ENCODE measurements at regions not wholly inside any gene's neighbourhood (a gene's known extent, or its start where the extent isn't known, plus 50 kb on each side); places are given as distances from the start of the nearest gene placed in this dataset.

- Histone ChIP-seq H3K36me3 (ENCODE audit: control insufficient read depth, insufficient read depth, low read length) (no peaks in the 10 kb centered on the region), H2BK20ac (ENCODE audit: low read depth, low read length) (no peak overlapping the region), H2BK5ac (ENCODE audit: low read depth, low read length, poor library complexity, severe bottlenecking) (no peak overlapping the region), H3K9ac (ENCODE audit: low read depth, low read length) (no peak overlapping the region), H3K4me2 (ENCODE audit: low read depth, low read length) (no peak overlapping the region), H2BK15ac (ENCODE audit: low read depth, low read length) (no peak overlapping the region), H2AK9ac (replicated peaks; ENCODE audit: low read depth, low read length, poor library complexity) (no peak overlapping the region), H3K23ac (ENCODE audit: low read depth, low read length) (no peak overlapping the region), H3K4ac (ENCODE audit: low read depth, low read length) (no peak overlapping the region; the same call in 1 of the 2 replicates), H2AK5ac (ENCODE audit: low read depth, low read length) (0 out of 2 replicates have a peak overlapping the region, but pooled peaks have one; percentile 26), H3K18ac (ENCODE audit: low read depth, low read length) (no peak overlapping the region), H3K56ac (ENCODE audit: extremely low read depth, insufficient read depth, low read length) (no peak overlapping the region), H3K4me3 (ENCODE audit: insufficient read depth, low read depth, low read length) (no peak overlapping the region), H4K20me1 (ENCODE audit: insufficient read depth, low read length) (no peaks in the 10 kb centered on the region), H2AFZ (replicated peaks; ENCODE audit: low read length, poor library complexity) (peak overlapping the region; percentile 10), H4K8ac (ENCODE audit: low read depth in 2 of 2, low read length in 2 of 2) (no peak overlapping the region), H3K27ac (ENCODE audit: insufficient read depth, low read length) (no peak overlapping the region), H3K14ac (replicated peaks; ENCODE audit: low read depth, low read length) (no peak overlapping the region), H3K4me1 (ENCODE audit: control insufficient read depth, insufficient read depth, low read length) (peaks cover 8% of the 10 kb centered on the region), H4K91ac (ENCODE audit: insufficient read depth, low read depth, low read length) (no peak overlapping the region), H2BK120ac (ENCODE audit: low read depth, low read length) (no peak overlapping the region; the same call in 1 of the 2 replicates), H3K9me3 (ENCODE audit: control insufficient read depth, insufficient read depth, low read length) (no peaks in the 10 kb centered on the region), H3K9me1 (ENCODE audit: insufficient read depth, low read length) (peaks cover 7% of the 10 kb centered on the region; the same call in 1 of the 2 replicates), H3K79me1 (ENCODE audit: low read depth in 1 of 2, low read length in 2 of 2) (no peaks in the 10 kb centered on the region), H4K5ac (ENCODE audit: low read depth, low read length) (no peak overlapping the region), H3K27me3 (ENCODE audit: control insufficient read depth, insufficient read depth, low read length) (no peaks in the 10 kb centered on the region)
- in situ Hi-C loops (cut with MboI; ENCODE audit: low sequenced_read_pairs) = no loop called here
- no peak for ATAC-seq (ENCODE audit: low read depth)
- ChIA-PET POLR2A (ENCODE audit: unreplicated experiment) (no interaction called here), CTCF (no interaction called here)
- BruUV-seq (replicated peaks) = no TSS peak
- DNase-seq = no peak
- dilution Hi-C loops (cut with HindIII; ENCODE audit: low sequenced_read_pairs, unreplicated experiment) = no loop called here
- 77% methylated on average over 4 of the region's 6 CpGs; no CpG with 5 or more reads in 1 of the 2 experiments for WGBS, 2 experiments (ENCODE audit: extremely low coverage in 2 of 2, insufficient read length in 1 of 2)
- TF ChIP-seq RFX5 (IDR thresholded peaks at IDR 0.05; ENCODE audit: low read depth, low read length) (no peak), POLR2A (IDR thresholded peaks at IDR 0.05; ENCODE audit: low read depth, low read length) (no peak), FOS (IDR thresholded peaks at IDR 0.05; ENCODE audit: low read depth, low read length) (no peak), RAD21 (IDR thresholded peaks at IDR 0.05; ENCODE audit: low read length) (no peak), NFE2L2 (IDR thresholded peaks at IDR 0.05; ENCODE audit: low read depth, low read length) (no peak), CHD1 (IDR thresholded peaks at IDR 0.05; ENCODE audit: low read depth, low read length) (no peak), MAFK (IDR thresholded peaks at IDR 0.05; ENCODE audit: low read depth, low read length) (no peak), MAZ (IDR thresholded peaks at IDR 0.05; ENCODE audit: borderline replicate concordance, low read depth, low read length) (no peak), BHLHE40 (IDR thresholded peaks at IDR 0.05; ENCODE audit: low read depth, low read length) (no peak), MXI1 (IDR thresholded peaks at IDR 0.05; ENCODE audit: borderline replicate concordance, low read depth, low read length) (no peak), RCOR1 (IDR thresholded peaks at IDR 0.05; ENCODE audit: insufficient replicate concordance, low read length) (no peak), SMC3 (IDR thresholded peaks at IDR 0.05; ENCODE audit: low read depth, low read length) (no peak)
- TF ChIP-seq, protein P1, sequence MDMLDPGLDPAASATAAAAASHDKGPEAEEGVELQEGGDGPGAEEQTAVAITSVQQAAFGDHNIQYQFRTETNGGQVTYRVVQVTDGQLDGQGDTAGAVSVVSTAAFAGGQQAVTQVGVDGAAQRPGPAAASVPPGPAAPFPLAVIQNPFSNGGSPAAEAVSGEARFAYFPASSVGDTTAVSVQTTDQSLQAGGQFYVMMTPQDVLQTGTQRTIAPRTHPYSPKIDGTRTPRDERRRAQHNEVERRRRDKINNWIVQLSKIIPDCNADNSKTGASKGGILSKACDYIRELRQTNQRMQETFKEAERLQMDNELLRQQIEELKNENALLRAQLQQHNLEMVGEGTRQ (IDR thresholded peaks at IDR 0.05; ENCODE audit: low read depth, low read length) = no peak
- intact Hi-C loops (cut with micrococcal nuclease) = no loop called here
Measured at GRCh38 chr4:138666366-138666765, 349.2 kb upstream of the NOCT start.
